ENCODE measurements at regions not wholly inside any gene's neighbourhood (a gene's known extent, or its start where the extent isn't known, plus 50 kb on each side); places are given as distances from the start of the nearest gene placed in this dataset.

DNA sequence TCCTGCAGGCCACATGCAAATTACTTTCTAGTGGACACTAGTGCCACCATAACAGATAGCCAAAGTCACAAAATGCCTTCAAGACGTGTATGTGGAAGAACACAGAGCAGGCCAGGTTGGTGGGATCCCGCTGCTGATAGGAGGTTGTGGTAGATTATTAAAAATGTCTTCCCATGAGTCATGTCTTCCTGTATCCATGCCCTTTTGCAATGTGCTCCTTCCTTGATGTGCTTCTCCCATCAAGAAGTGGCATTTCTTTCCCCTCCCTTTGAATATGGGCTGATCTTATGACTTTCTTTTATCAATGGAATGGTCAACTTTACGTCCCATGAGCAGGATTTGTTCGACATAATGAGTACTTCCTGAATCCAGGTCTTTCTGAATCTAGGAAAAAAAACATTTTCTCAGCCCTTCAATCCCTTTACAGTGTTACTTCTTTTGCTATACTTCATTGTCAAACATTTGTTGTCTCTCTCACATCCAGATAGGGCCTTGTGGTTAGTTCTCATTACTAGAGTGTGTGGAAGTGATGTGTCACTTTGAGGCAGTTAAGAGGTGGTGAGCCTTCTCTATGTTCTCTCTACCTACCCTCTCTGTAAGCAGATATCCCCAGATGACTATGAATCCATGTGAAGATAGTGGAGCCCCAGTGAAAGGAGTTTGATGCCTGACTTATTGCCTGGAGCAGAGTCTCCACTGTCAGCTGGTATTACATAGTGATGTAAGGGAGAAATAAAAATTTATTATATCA lies 519.2 kb upstream of the DIPK2B start:
- TF ChIP-seq CTCF (IDR thresholded peaks at IDR 0.05) = no peak
- no peak for TF ChIP-seq ZFX (IDR thresholded peaks at IDR 0.05; ENCODE audit: borderline replicate concordance)
